GM19452 (cell line): ENCODE measurements at regions not wholly inside any gene's neighbourhood (a gene's known extent, or its start where the extent isn't known, plus 50 kb on each side); places are given as distances from the start of the nearest gene placed in this dataset.

ENCODE experiments used
- ATAC-seq: cut with Tn5 transposase; IDR thresholded peaks from one replicate; pipeline ENCODE4 v1.9.1; 2021; ENCODE audit not compliant: unreplicated experiment

GRCh38 chr14:100658181-100658886, 68.4 kb upstream of the DLK1 start:
- ATAC-seq, result no peak

- no peak for ATAC-seq
Observed at GRCh38 chr14:100659345-100660001, 67.2 kb upstream of the DLK1 start.

- no peak for ATAC-seq
Observed at GRCh38 chr14:100660498-100660881, 66.2 kb upstream of the DLK1 start.

GRCh38 chr14:100660882-100661635, 65.6 kb upstream of the DLK1 start:
- no peak for ATAC-seq

- no peak for ATAC-seq
Observed at GRCh38 chr14:100662879-100663760, 63.6 kb upstream of the DLK1 start.

- ATAC-seq, result no peak
Observed at GRCh38 chr14:100663761-100664052, 63.0 kb upstream of the DLK1 start.

GRCh38 chr14:100664231-100664630, 62.5 kb upstream of the DLK1 start:
- no peak for ATAC-seq

- no peak for ATAC-seq
Observed at GRCh38 chr14:100664841-100665510, 61.7 kb upstream of the DLK1 start.

- no peak for ATAC-seq
Observed at GRCh38 chr14:100665511-100666032, 61.1 kb upstream of the DLK1 start.

- no peak for ATAC-seq
Observed at GRCh38 chr14:100666403-100666802, 60.3 kb upstream of the DLK1 start.

GRCh38 chr14:100666851-100667250, 59.8 kb upstream of the DLK1 start:
- ATAC-seq, result no peak

GRCh38 chr14:100667656-100668055, 59.0 kb upstream of the DLK1 start:
- no peak for ATAC-seq

GRCh38 chr14:100668352-100668751, 58.3 kb upstream of the DLK1 start:
- ATAC-seq, result no peak

- no peak for ATAC-seq
Observed at GRCh38 chr14:100669011-100669412, 57.7 kb upstream of the DLK1 start.

- ATAC-seq, result no peak
Observed at GRCh38 chr14:100669468-100669867, 57.2 kb upstream of the DLK1 start.

- ATAC-seq, result no peak
Observed at GRCh38 chr14:100670017-100670752, 56.5 kb upstream of the DLK1 start.

GRCh38 chr14:100670753-100671049, 56.0 kb upstream of the DLK1 start:
- ATAC-seq, result no peak

- ATAC-seq, result no peak
Observed at GRCh38 chr14:100671386-100671901, 55.2 kb upstream of the DLK1 start.

- ATAC-seq, result no peak
Observed at GRCh38 chr14:100671906-100672305, 54.8 kb upstream of the DLK1 start.
